K562 (cell line): ENCODE measurements at regions not wholly inside any gene's neighbourhood (a gene's known extent, or its start where the extent isn't known, plus 50 kb on each side); places are given as distances from the start of the nearest gene placed in this dataset.

Experiments used
- ATAC-seq: fragments of 200-7000 bp; cut with Tn5 transposase; 3 replicates; pipeline ENCODE4 v1.9.1; 2020; ENCODE audit warnings: moderate library complexity
- BruUV-seq: library from RNA; stranded (reverse); fragments of 400-500 nt; replicated peaks from 2 replicates; lab custom pipeline; 2021; lab: Mats Ljungman, UMichigan
- CTCF ChIA-PET: fragments of 300-600 bp; formaldehyde crosslinking; extraction: SDS; loops from one replicate; lab custom pipeline; 2021; ENCODE audit warnings: low intra/inter-chr PET ratio; lab: Yijun Ruan, JAX
- POLR2A ChIA-PET: fragments of 300-600, 350-650 bp; sonication (Branson Sonifier 250); formaldehyde crosslinking; extraction: SDS; loops from one replicate; lab custom pipeline; 2021; ENCODE audit warnings: antibody characterized with exemption, inconsistent platforms; lab: Yijun Ruan, JAX
- DNase-seq, 4 experiments: peaks; one replicate each; pipeline versions ENCODE4 v3.0.0 to v3.0.0-alpha.2; 2011 to 2018; ENCODE audit warnings: low spot score in 3 of 4, mixed read lengths in 3 of 4; ENCODE audit errors: extremely low read depth in 1 of 4
- FAIRE-seq: peaks from 2 replicates; lab custom pipeline; 2011; peaks lifted over from hg19 to GRCh38; lab: Jason Lieb, UNC
- H2AFZ ChIP-seq: 2 replicates; pipeline ENCODE4 v1.6.0; 2011; ENCODE audit warnings: low read depth, low read length, control low read depth, inconsistent platforms
- H3K27ac ChIP-seq: fragments of 200-600 bp; 3 replicates; pipeline ENCODE4 v1.8.0; 2011; ENCODE audit warnings: low read depth, mild to moderate bottlenecking, control low read depth, inconsistent platforms, low read length, moderate library complexity, mixed read lengths; ENCODE audit errors: extremely low read depth
- H3K27me3 ChIP-seq, 2 experiments: fragments of 300-600 bp in 1 of 2; 2 replicates in 1 of 2; 3 replicates in 1 of 2; pipeline versions ENCODE4 v1.6.0 to v1.8.0; 2011; ENCODE audit warnings: inconsistent platforms in 2 of 2, low read length in 2 of 2, mild to moderate bottlenecking in 1 of 2, mixed read lengths in 1 of 2, moderate library complexity in 1 of 2; ENCODE audit not compliant: control insufficient read depth in 2 of 2, insufficient read depth in 2 of 2
- H3K36me3 ChIP-seq: fragments of 300-600 bp; 3 replicates; pipeline ENCODE4 v1.8.0; 2011; ENCODE audit warnings: mild to moderate bottlenecking, low read length, inconsistent platforms; ENCODE audit not compliant: control insufficient read depth, insufficient read depth
- H3K4me1 ChIP-seq, 2 experiments: fragments of 200-600 bp in 1 of 2; replicated peaks in 1 of 2; 2 replicates in 1 of 2; 3 replicates in 1 of 2; pipeline versions ENCODE4 v1.5.1 to v1.8.0; 2011; ENCODE audit warnings: inconsistent platforms in 2 of 2, low read length in 2 of 2, mild to moderate bottlenecking in 1 of 2, mixed read lengths in 1 of 2, moderate library complexity in 1 of 2; ENCODE audit not compliant: control insufficient read depth in 2 of 2, insufficient read depth in 2 of 2
- H3K4me2 ChIP-seq: 2 replicates; pipeline ENCODE4 v1.6.1; 2011; ENCODE audit warnings: low read length, control low read depth, inconsistent platforms, mixed read lengths; ENCODE audit not compliant: insufficient read depth
- H3K4me3 ChIP-seq: fragments of 200-600 bp; sonication (generic), shearing (Covaris generic); 2 replicates; pipeline ENCODE4 v1.5.1; 2016; ENCODE audit warnings: control low read depth, inconsistent platforms
- H3K79me2 ChIP-seq: fragments of 200-600 bp; 3 replicates; pipeline ENCODE4 v1.8.0; 2011; ENCODE audit warnings: low read length, inconsistent platforms; ENCODE audit not compliant: control insufficient read depth, insufficient read depth
- H3K9ac ChIP-seq, 2 experiments: 2 replicates each; pipeline versions ENCODE4 v1.6.0 to v1.6.1; 2011; ENCODE audit warnings: low read depth in 2 of 2, low read length in 2 of 2, control low read depth in 1 of 2, inconsistent platforms in 1 of 2, mild to moderate bottlenecking in 1 of 2, mixed read lengths in 1 of 2; ENCODE audit not compliant: insufficient read depth in 1 of 2
- H3K9me1 ChIP-seq: one replicate; pipeline ENCODE4 v1.6.0; 2011; ENCODE audit warnings: inconsistent platforms, mild to moderate bottlenecking, low read length, moderate library complexity; ENCODE audit not compliant: control insufficient read depth, insufficient read depth
- H3K9me3 ChIP-seq: replicated peaks from 2 replicates; pipeline ENCODE4 v1.5.1; 2011; ENCODE audit warnings: low read depth, low read length, inconsistent platforms; ENCODE audit not compliant: control insufficient read depth, insufficient read depth
- H4K20me1 ChIP-seq: replicated peaks from 2 replicates; pipeline ENCODE4 v1.6.1; 2011; ENCODE audit warnings: low read length, inconsistent platforms, mixed read lengths; ENCODE audit not compliant: control insufficient read depth, insufficient read depth
- CHAMP1 ChIP-seq: fragments of 450-650 bp; IDR thresholded peaks from 2 replicates; pipeline ENCODE4 v1.6.1; 2016; ENCODE audit warnings: mild to moderate bottlenecking
- MAFK ChIP-seq: IDR thresholded peaks from 2 replicates; pipeline ENCODE4 v1.6.1; 2011; ENCODE audit warnings: low read length, improper control_type of control experiment
- ZNF592 ChIP-seq: fragments of 450-650 bp; IDR thresholded peaks from 2 replicates; pipeline ENCODE4 v1.6.1; 2017; ENCODE audit warnings: antibody characterized with exemption, mild to moderate bottlenecking
- ZNF778 ChIP-seq: fragments of 450-650 bp; formaldehyde crosslinking; IDR thresholded peaks from 2 replicates; pipeline ENCODE4 v1.4.0; 2020; ENCODE audit warnings: mild to moderate bottlenecking, moderate library complexity
- WGBS: fragments of 100-300 bp; shearing (Covaris generic); methylation state at CpG from one replicate; pipeline ENCODE4 v1.1.6; 2016; ENCODE audit warnings: low coverage, mixed read lengths; ENCODE audit not compliant: insufficient coverage; ENCODE audit errors: missing lambda C conversion rate; 5-methylcytosine and 5-hydroxymethylcytosine counted together
- in situ Hi-C: fragments of 300-500 bp; cut with MboI; formaldehyde crosslinking; loops from 4 replicates; pipeline ENCODE4 v1.15.0; 2018; ENCODE audit warnings: inconsistent platforms, mixed read lengths
- intact Hi-C: fragments of 100-400 bp; cut with micrococcal nuclease; formaldehyde crosslinking; loops from 2 replicates; pipeline ENCODE4 v1.14.2; 2022

DNA sequence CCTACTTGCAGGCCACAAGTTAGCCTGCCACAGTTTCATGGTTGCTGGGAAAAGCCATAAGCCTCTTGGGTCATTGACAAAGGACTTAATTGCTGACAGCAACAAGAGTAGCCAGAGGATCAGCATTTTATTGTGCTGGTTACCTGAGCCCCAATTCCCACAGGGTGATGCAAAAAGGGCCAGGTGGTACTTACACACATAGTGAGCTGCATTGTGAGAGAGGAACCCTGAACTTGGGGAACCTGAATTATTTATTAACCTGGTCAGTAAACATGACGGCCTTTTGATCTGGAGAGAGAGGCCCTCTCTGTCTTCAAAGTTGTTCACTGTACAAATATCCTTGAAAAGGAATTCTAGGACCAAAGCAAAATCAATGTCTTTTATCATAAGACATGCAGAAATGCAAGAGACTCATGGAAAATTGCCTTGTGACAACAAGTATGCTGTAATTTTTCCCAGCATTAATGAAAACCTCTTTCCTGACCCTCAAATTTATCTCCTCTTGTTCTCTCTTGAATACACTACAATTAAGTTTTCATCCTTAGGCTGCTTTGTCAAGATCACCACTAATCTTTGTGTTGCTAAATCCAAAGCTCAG is 102.9 kb upstream of the PHYHIPL start:
- ChIA-PET CTCF (no interaction called here), POLR2A (no interaction called here)
- no peak overlapping the region for H3K27ac ChIP-seq
- H3K27me3 ChIP-seq: no peaks in the 10 kb centered on the region
- BruUV-seq: no TSS peak
- DNase-seq (no peak), FAIRE-seq (no peak), ATAC-seq (no peak)
- no peaks in the 10 kb centered on the region for H3K79me2 ChIP-seq
- in situ Hi-C loops: no loop called here
- H3K4me1 ChIP-seq: no peaks in the 10 kb centered on the region
- WGBS: 0% methylated on average over 1 of the region's 1 CpG
- H3K9me3 ChIP-seq: no peaks in the 10 kb centered on the region; the same call in 1 of the 2 replicates
- intact Hi-C loops: no loop called here
- TF ChIP-seq MAFK: no peak
- no peak for TF ChIP-seq ZNF778 (CRISPR knock-in tag)
- TF ChIP-seq CHAMP1: no peak
- no peak for TF ChIP-seq ZNF592
- no peak overlapping the region for H3K4me2 ChIP-seq
- H3K4me3 ChIP-seq: no peak overlapping the region
- no peak overlapping the region for H2AFZ ChIP-seq
- H3K36me3 ChIP-seq: no peaks in the 10 kb centered on the region
- H3K9me1 ChIP-seq: no peaks in the 10 kb centered on the region
- no peaks in the 10 kb centered on the region for H4K20me1 ChIP-seq
- no peak overlapping the region for H3K9ac ChIP-seq
